ENCODE measurements at regions not wholly inside any gene's neighbourhood (a gene's known extent, or its start where the extent isn't known, plus 50 kb on each side); places are given as distances from the start of the nearest gene placed in this dataset.
A peak's percentile ranks its signal among the peaks of the same experiment; 100 is the strongest.

DNA sequence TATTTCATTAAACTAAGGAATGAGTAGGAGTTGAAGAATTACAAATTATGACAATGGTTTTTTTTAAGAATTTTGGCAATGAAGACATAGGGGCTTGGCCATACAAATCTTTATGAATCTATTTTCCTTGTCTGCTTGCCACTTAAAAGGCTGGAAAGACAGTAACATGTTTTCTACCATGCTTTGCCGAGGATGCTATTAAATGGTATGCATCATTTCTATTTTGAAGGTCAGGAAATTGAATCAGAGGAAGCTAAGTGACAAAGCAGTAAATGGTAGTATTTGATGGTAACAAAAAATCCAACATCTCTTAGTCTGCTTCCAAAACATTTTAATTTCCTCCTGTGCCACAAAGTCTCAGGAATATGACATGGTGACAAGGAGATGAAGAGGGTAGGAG lies 287.2 kb downstream of the RFPL4B start:
- no peaks in the 10 kb centered on the region for H3K9me3 ChIP-seq (replicated peaks; ENCODE audit: control insufficient read depth, insufficient read depth, low read length)
- TF ChIP-seq, protein P1, sequence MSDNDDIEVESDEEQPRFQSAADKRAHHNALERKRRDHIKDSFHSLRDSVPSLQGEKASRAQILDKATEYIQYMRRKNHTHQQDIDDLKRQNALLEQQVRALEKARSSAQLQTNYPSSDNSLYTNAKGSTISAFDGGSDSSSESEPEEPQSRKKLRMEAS (IDR thresholded peaks at IDR 0.05; ENCODE audit: insufficient read depth, insufficient read length) = no peak
- peak; percentile 50 for TF ChIP-seq FOS (IDR thresholded peaks at IDR 0.05; ENCODE audit: borderline replicate concordance, insufficient read depth, low read length)
- no peak overlapping the region for H3K27ac ChIP-seq (ENCODE audit: insufficient read depth, low read depth, low read length)
- H3K36me3 ChIP-seq (ENCODE audit: control insufficient read depth in 2 of 2, extremely low read depth in 1 of 2, insufficient read depth in 2 of 2, low read length in 2 of 2) = no peaks in the 10 kb centered on the region
- H2AFZ ChIP-seq (ENCODE audit: low read depth, low read length) = no peak overlapping the region
- intact Hi-C loops (cut with micrococcal nuclease) (no loop called here), dilution Hi-C loops (cut with MboI; ENCODE audit: extremely low pct_ligation_motif_present, low sequenced_read_pairs) (no loop called here)
- peaks cover 9% of the 10 kb centered on the region for H3K4me1 ChIP-seq (ENCODE audit: control insufficient read depth, extremely low read depth, insufficient read depth, low read length)
- H3K4me2 ChIP-seq (ENCODE audit: insufficient read depth, low read length) = no peak overlapping the region
- no peaks in the 10 kb centered on the region for H3K9me1 ChIP-seq (replicated peaks; ENCODE audit: control insufficient read depth, extremely low read depth, insufficient read depth, low read length)
- no peak overlapping the region for H3K9ac ChIP-seq (replicated peaks; ENCODE audit: extremely low read depth, insufficient read depth, low read length)
- ChIA-PET POLR2A (no interaction called here), CTCF (interaction anchor here (0.7 kb wide), 1 partner anchor 14 kb away, joined by 3 read pairs; no protein-coding TSS in a partner anchor)
- H3K4me3 ChIP-seq (replicated peaks in 1 of 3; ENCODE audit: insufficient read depth in 1 of 3, low read depth in 1 of 3, low read length in 3 of 3) = no peak overlapping the region
- no peak for FAIRE-seq
- H4K20me1 ChIP-seq (replicated peaks; ENCODE audit: control insufficient read depth, extremely low read depth, insufficient read depth, low read length) = no peaks in the 10 kb centered on the region
- peak; percentile 24 for DNase-seq (ENCODE audit: low read depth, low spot score)
- BruUV-seq (replicated peaks) = no TSS peak
- no peaks in the 10 kb centered on the region for H3K27me3 ChIP-seq (ENCODE audit: control insufficient read depth in 2 of 2, insufficient read depth in 2 of 2, low read length in 2 of 2)
- no peaks in the 10 kb centered on the region for H3K79me2 ChIP-seq (ENCODE audit: control insufficient read depth, insufficient read depth, low read length)

DNA sequence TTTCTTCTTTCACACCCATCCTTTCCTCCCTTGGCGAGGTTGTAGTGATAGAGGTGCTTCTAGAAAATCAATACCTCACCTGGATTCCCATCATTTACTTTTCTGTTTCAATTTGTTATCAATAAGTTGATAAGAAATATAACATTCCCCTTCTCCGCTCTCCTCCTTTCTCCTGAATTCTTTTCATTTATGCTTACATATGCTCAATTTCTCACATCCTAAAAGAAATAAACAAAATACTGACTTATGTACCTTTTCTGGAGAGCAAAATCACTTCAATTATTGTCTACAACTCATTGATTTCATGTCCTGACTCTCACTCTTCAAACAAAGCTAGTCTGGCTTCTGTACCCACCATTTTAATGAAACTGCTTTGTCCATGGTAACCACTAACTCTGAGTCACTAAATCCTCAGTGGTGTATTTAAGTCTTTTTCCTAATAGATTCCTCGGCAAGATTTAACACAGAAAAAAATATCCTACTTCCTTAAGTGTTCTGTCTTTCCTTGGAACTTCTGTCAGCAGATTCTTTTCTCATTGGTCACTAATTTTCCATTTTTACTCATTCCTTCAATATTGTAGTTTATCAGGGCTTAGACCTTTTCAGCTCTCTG lies 289.6 kb downstream of the RFPL4B start:
- no peaks in the 10 kb centered on the region for H3K79me2 ChIP-seq (ENCODE audit: control insufficient read depth, insufficient read depth, low read length)
- no peak overlapping the region for H3K4me3 ChIP-seq (replicated peaks in 1 of 3; ENCODE audit: insufficient read depth in 1 of 3, low read depth in 1 of 3, low read length in 3 of 3)
- POLR2A ChIA-PET = no interaction called here
- H3K36me3 ChIP-seq (ENCODE audit: control insufficient read depth in 2 of 2, extremely low read depth in 1 of 2, insufficient read depth in 2 of 2, low read length in 2 of 2) = no peaks in the 10 kb centered on the region
- H4K20me1 ChIP-seq (replicated peaks; ENCODE audit: control insufficient read depth, extremely low read depth, insufficient read depth, low read length) = no peaks in the 10 kb centered on the region
- dilution Hi-C loops (cut with MboI; ENCODE audit: extremely low pct_ligation_motif_present, low sequenced_read_pairs) (no loop called here), intact Hi-C loops (cut with micrococcal nuclease) (no loop called here)
- H3K27ac ChIP-seq (ENCODE audit: insufficient read depth, low read depth, low read length) = no peak overlapping the region
- no TSS peak for BruUV-seq (replicated peaks)
- FAIRE-seq (no peak), DNase-seq (ENCODE audit: low read depth, low spot score) (no peak)
- TF ChIP-seq EZH2 (IDR thresholded peaks at IDR 0.05; ENCODE audit: borderline replicate concordance, low read depth, low read length, severe bottlenecking) (no peak), FOS (IDR thresholded peaks at IDR 0.05; ENCODE audit: borderline replicate concordance, insufficient read depth, low read length) (peak; percentile 17)
- H3K9ac ChIP-seq (replicated peaks; ENCODE audit: extremely low read depth, insufficient read depth, low read length) = no peak overlapping the region
- H3K4me1 ChIP-seq (ENCODE audit: control insufficient read depth, extremely low read depth, insufficient read depth, low read length) = peaks cover 11% of the 10 kb centered on the region
- H3K4me2 ChIP-seq (ENCODE audit: insufficient read depth, low read length) = no peak overlapping the region
- no peaks in the 10 kb centered on the region for H3K27me3 ChIP-seq (ENCODE audit: control insufficient read depth in 2 of 2, insufficient read depth in 2 of 2, low read length in 2 of 2)
- CTCF ChIA-PET = interaction anchor here (1.6 kb wide), 1 partner anchor 13 kb away, joined by 4 read pairs; no protein-coding TSS in a partner anchor
- no peaks in the 10 kb centered on the region for H3K9me3 ChIP-seq (replicated peaks; ENCODE audit: control insufficient read depth, insufficient read depth, low read length)
- H2AFZ ChIP-seq (ENCODE audit: low read depth, low read length) = no peak overlapping the region
- no peaks in the 10 kb centered on the region for H3K9me1 ChIP-seq (replicated peaks; ENCODE audit: control insufficient read depth, extremely low read depth, insufficient read depth, low read length)

All from endothelial cell of umbilical vein (primary cell).